H1 (cell line): ENCODE measurements at regions not wholly inside any gene's neighbourhood (a gene's known extent, or its start where the extent isn't known, plus 50 kb on each side); places are given as distances from the start of the nearest gene placed in this dataset.

Experiments used
- CTCF ChIA-PET: fragments of 300-600 bp; sonication (Branson Sonifier 250); formaldehyde crosslinking; loops from one replicate; lab custom pipeline; 2021; ENCODE audit not compliant: partially characterized antibody; lab: Charles Lee
- POLR2A ChIA-PET: fragments of 300-600 bp; sonication (Branson Sonifier 250); formaldehyde crosslinking; loops from one replicate; lab custom pipeline; 2021; ENCODE audit warnings: inconsistent platforms; ENCODE audit not compliant: partially characterized antibody; lab: Charles Lee
- DNase-seq, 2 experiments: peaks; one replicate each; pipeline versions ENCODE4 v3.0.0 to v3.0.0-alpha.2; 2010 to 2022; ENCODE audit warnings: low spot score in 2 of 2, low read depth in 1 of 2, mixed read lengths in 1 of 2
- FAIRE-seq: peaks from 2 replicates; lab custom pipeline; 2011; peaks lifted over from hg19 to GRCh38; lab: Jason Lieb, UNC
- H2AFZ ChIP-seq: 2 replicates; pipeline ENCODE4 v1.8.1; 2012; ENCODE audit warnings: low read length, inconsistent platforms
- H2AK5ac ChIP-seq: 2 replicates; pipeline ENCODE4 v1.6.1; 2013; ENCODE audit warnings: low read depth, low read length
- H2BK120ac ChIP-seq: replicated peaks from 2 replicates; pipeline ENCODE3; 2013; ENCODE audit warnings: low read depth, low read length, inconsistent platforms
- H2BK12ac ChIP-seq: 2 replicates; pipeline ENCODE4 v1.6.1; 2013; ENCODE audit warnings: low read depth, low read length
- H2BK15ac ChIP-seq: 2 replicates; pipeline ENCODE4 v1.6.1; 2013; ENCODE audit warnings: low read length
- H2BK20ac ChIP-seq: 2 replicates; pipeline ENCODE4 v1.6.1; 2013; ENCODE audit warnings: low read length
- H2BK5ac ChIP-seq: 2 replicates; pipeline ENCODE4 v1.6.1; 2013; ENCODE audit warnings: low read depth, low read length
- H3K14ac ChIP-seq: 2 replicates; pipeline ENCODE4 v1.6.1; 2013; ENCODE audit warnings: inconsistent platforms; ENCODE audit not compliant: insufficient read length
- H3K18ac ChIP-seq: 2 replicates; pipeline ENCODE4 v1.6.1; 2013; ENCODE audit warnings: low read length; ENCODE audit errors: extremely low read depth
- H3K23ac ChIP-seq: 2 replicates; pipeline ENCODE4 v1.6.1; 2013; ENCODE audit warnings: inconsistent platforms; ENCODE audit not compliant: insufficient read length
- H3K23me2 ChIP-seq: 2 replicates; pipeline ENCODE4 v1.6.1; 2013; ENCODE audit warnings: low read depth, low read length
- H3K27ac ChIP-seq: 2 replicates; pipeline ENCODE4 v1.6.1; 2011; ENCODE audit warnings: low read depth, low read length, inconsistent platforms
- H3K27me3 ChIP-seq, 4 experiments: replicated peaks in 1 of 4; 1 replicate in 1 of 4; 2 replicates in 3 of 4; pipeline versions ENCODE4 v1.6.1 to v1.8.1; 2011 to 2013; ENCODE audit warnings: low read length in 3 of 4, mild to moderate bottlenecking in 3 of 4, inconsistent platforms in 2 of 4, mixed read lengths in 2 of 4, moderate library complexity in 1 of 4; ENCODE audit not compliant: control insufficient read depth in 3 of 4, insufficient read depth in 3 of 4; ENCODE audit errors: extremely low read depth in 1 of 4
- H3K36me3 ChIP-seq, 4 experiments: 2 replicates each; pipeline versions ENCODE4 v1.6.1 to v1.8.1; 2011 to 2013; ENCODE audit warnings: mild to moderate bottlenecking in 4 of 4, low read length in 3 of 4, moderate library complexity in 2 of 4, control low read depth in 1 of 4, inconsistent platforms in 1 of 4; ENCODE audit not compliant: insufficient read depth in 4 of 4, control insufficient read depth in 2 of 4
- H3K4ac ChIP-seq: replicated peaks from 2 replicates; pipeline ENCODE3; 2013; ENCODE audit warnings: low read length, low read depth, mixed read lengths, inconsistent platforms; ENCODE audit not compliant: insufficient read length
- H3K4me1 ChIP-seq, 4 experiments: replicated peaks in 1 of 4; 1 replicate in 1 of 4; 2 replicates in 3 of 4; pipeline versions ENCODE4 v1.6.1 to v1.8.1; 2011 to 2013; ENCODE audit warnings: low read length in 3 of 4, inconsistent platforms in 2 of 4, mixed read lengths in 1 of 4; ENCODE audit not compliant: insufficient read depth in 4 of 4, control insufficient read depth in 3 of 4
- H3K4me2 ChIP-seq, 2 experiments: 2 replicates each; pipeline versions ENCODE4 v1.6.1 to v1.8.1; 2011 to 2013; ENCODE audit warnings: low read depth in 2 of 2, low read length in 2 of 2, control low read depth in 1 of 2, inconsistent platforms in 1 of 2, mild to moderate bottlenecking in 1 of 2; ENCODE audit not compliant: insufficient read depth in 1 of 2
- H3K4me3 ChIP-seq, 4 experiments: fragments of 200-600, 300-600 bp in 1 of 4; sonication (generic), shearing (Covaris generic), sonication (Bioruptor Twin) in 1 of 4; 2 replicates each; pipeline versions ENCODE4 v1.5.1 to v1.8.1; 2011 to 2016; ENCODE audit warnings: low read length in 4 of 4, low read depth in 3 of 4, control low read depth in 2 of 4, inconsistent platforms in 2 of 4, mild to moderate bottlenecking in 2 of 4, mixed read lengths in 1 of 4, moderate library complexity in 1 of 4; ENCODE audit not compliant: insufficient read depth in 2 of 4; ENCODE audit errors: extremely low read depth in 1 of 4
- H3K56ac ChIP-seq: replicated peaks from 2 replicates; pipeline ENCODE3; 2013; ENCODE audit warnings: low read depth, mild to moderate bottlenecking, mixed read lengths, low read length, inconsistent platforms; ENCODE audit not compliant: insufficient read length
- H3K79me1 ChIP-seq: 2 replicates; pipeline ENCODE4 v1.6.1; 2013; ENCODE audit warnings: low read depth, low read length, control low read depth
- H3K79me2 ChIP-seq, 2 experiments: 2 replicates each; pipeline versions ENCODE4 v1.6.1 to v1.8.1; 2012 to 2013; ENCODE audit warnings: low read length in 2 of 2, mild to moderate bottlenecking in 2 of 2, inconsistent platforms in 1 of 2; ENCODE audit not compliant: insufficient read depth in 2 of 2, control insufficient read depth in 1 of 2
- H3K9ac ChIP-seq, 4 experiments: replicated peaks in 1 of 4; 1 replicate in 1 of 4; 2 replicates in 3 of 4; pipeline versions ENCODE4 v1.6.1 to v1.8.1; 2011 to 2013; ENCODE audit warnings: low read depth in 3 of 4, low read length in 3 of 4, control low read depth in 2 of 4, mild to moderate bottlenecking in 2 of 4, moderate library complexity in 2 of 4, inconsistent platforms in 1 of 4; ENCODE audit errors: extremely low read depth in 1 of 4
- H3K9me3 ChIP-seq, 2 experiments: 2 replicates each; pipeline versions ENCODE4 v1.6.1 to v1.8.1; 2012 to 2013; ENCODE audit warnings: mild to moderate bottlenecking in 2 of 2, moderate library complexity in 2 of 2, control low read depth in 1 of 2, inconsistent platforms in 1 of 2, low read depth in 1 of 2, low read length in 1 of 2, mixed read lengths in 1 of 2; ENCODE audit not compliant: insufficient read depth in 2 of 2
- H4K20me1 ChIP-seq, 2 experiments: replicated peaks in 1 of 2; 2 replicates each; pipeline versions ENCODE3 to v1.8.1; 2011 to 2013; ENCODE audit warnings: inconsistent platforms in 2 of 2, low read length in 2 of 2, mild to moderate bottlenecking in 1 of 2; ENCODE audit not compliant: insufficient read depth in 2 of 2, control insufficient read depth in 1 of 2
- H4K5ac ChIP-seq: 2 replicates; pipeline ENCODE4 v1.6.1; 2013; ENCODE audit warnings: low read length, low read depth, mixed read lengths, inconsistent platforms; ENCODE audit not compliant: insufficient read length
- H4K8ac ChIP-seq: 2 replicates; pipeline ENCODE4 v1.8.0; 2013; ENCODE audit warnings: mild to moderate bottlenecking, moderate library complexity, low read length, inconsistent platforms; ENCODE audit not compliant: insufficient read depth; ENCODE audit errors: extremely low read depth
- H4K91ac ChIP-seq: replicated peaks from 2 replicates; pipeline ENCODE3; 2013; ENCODE audit warnings: low read length, mixed read lengths, inconsistent platforms; ENCODE audit not compliant: insufficient read length
- TBP ChIP-seq: IDR thresholded peaks from 2 replicates; pipeline ENCODE4 v1.6.1; 2011; ENCODE audit warnings: low read depth, low read length, improper control_type of control experiment

DNA sequence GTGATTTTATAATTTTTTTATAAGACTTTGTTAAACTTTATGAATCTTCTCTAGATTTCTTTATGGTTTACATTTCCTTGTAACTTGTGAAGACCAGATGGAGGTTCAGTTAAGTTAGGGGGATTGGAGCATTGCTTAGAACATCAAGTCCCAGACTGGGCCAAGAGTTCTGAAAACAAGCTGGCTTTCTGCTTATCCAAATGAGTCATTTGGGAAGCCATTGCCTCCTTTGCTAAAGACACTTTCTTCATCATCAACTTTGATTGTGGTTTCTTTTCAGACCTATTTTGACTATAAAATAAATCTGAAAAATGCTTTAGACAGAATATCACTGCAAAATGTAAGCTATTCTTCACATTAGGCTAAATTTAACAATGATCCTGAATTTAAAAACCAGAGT lies 446.8 kb downstream of the USP25 start:
- H4K20me1 ChIP-seq: no peaks in the 10 kb centered on the region
- H2BK5ac ChIP-seq: no peak overlapping the region
- no peaks in the 10 kb centered on the region for H3K9me3 ChIP-seq
- no peak for TF ChIP-seq TBP
- TF ChIP-seq, all 59 proteins: peak for 0
- Histone ChIP-seq H2BK120ac (no peak overlapping the region), H3K23ac (no peak overlapping the region), H3K4me2 (no peak overlapping the region), H2AFZ (no peak overlapping the region), H2BK15ac (no peak overlapping the region), H3K79me2 (no peaks in the 10 kb centered on the region), H3K79me1 (no peaks in the 10 kb centered on the region), H3K27me3 (no peaks in the 10 kb centered on the region), H4K91ac (no peak overlapping the region), H3K4ac (no peak overlapping the region), H3K18ac (no peak overlapping the region), H3K14ac (no peak overlapping the region), H4K5ac (no peak overlapping the region), H3K23me2 (no peaks in the 10 kb centered on the region), H2BK20ac (no peak overlapping the region), H3K56ac (no peak overlapping the region), H2AK5ac (no peak overlapping the region), H3K4me1 (no peaks in the 10 kb centered on the region), H3K9ac (no peak overlapping the region), H3K4me3 (no peak overlapping the region), H3K36me3 (no peaks in the 10 kb centered on the region), H4K8ac (no peak overlapping the region), H2BK12ac (no peak overlapping the region), H3K27ac (no peak overlapping the region)
- ChIA-PET POLR2A (no interaction called here), CTCF (no interaction called here)
- FAIRE-seq (no peak), DNase-seq (no peak)
